ENCODE measurements at regions not wholly inside any gene's neighbourhood (a gene's known extent, or its start where the extent isn't known, plus 50 kb on each side); places are given as distances from the start of the nearest gene placed in this dataset.

GRCh38 chr20:58073945-58074856 lies 154.3 kb downstream of the ANKRD60 start:
- Mint-ChIP-seq H3K27me3 (peaks cover 39% of the 10 kb centered on the region), H3K9me3 (no peaks in the 10 kb centered on the region), H3K4me3 (no peak overlapping the region), H3K4me1 (ENCODE audit: unreplicated experiment) (no peaks in the 10 kb centered on the region), H3K27ac (no peak overlapping the region), H3K36me3 (no peaks in the 10 kb centered on the region)
- no peak for DNase-seq (ENCODE audit: extremely low spot score, unreplicated experiment)
- TF ChIP-seq CTCF (conservative IDR thresholded peaks at IDR 0.05): no peak

DNA sequence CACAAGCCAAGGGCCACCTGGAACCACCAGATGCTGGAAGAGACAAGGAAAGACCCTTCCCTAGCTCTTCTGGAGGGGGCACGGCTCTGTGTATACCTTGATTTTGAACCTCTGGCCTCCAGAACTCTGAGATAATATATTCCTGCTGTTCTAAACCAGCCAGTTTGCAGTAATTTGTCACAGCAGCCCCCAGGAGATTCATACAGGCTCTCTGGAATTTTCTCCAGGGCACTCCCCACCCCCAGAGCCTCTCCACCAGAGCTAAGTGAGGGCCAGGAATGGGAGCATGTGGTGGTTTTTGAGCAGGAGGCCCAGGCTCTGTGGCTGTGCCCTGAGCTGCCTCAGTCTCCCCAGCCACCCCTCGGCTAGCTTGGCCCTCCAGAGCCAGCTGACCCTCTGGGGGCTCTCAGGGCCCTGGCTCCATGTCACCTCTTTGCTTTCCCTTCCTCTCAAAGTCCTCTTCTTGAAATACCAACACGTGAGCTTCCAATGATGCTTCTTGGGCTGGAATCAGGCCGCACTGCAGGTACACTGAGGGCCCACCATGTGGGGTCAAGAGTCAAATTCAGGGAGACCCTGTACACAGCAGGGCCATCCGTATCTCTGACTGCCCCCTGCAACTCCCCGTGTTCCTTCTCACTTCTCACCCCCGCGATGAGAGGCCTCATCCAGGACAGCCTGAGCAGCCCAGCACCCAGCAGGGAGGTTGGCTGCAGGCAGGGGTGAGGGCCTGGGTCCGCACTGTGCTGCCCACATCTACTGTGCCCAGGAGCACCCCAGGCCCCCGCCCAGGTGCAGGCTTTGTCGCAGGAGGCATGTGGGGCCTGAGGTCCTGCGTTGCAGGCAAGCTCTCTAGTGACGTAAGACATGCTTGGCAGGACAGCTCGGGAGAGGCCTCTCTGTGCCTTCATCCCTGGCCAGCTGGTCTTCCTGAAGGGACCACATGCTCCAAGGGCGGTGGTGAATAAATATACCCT lies 155.5 kb downstream of the ANKRD60 start:
- Mint-ChIP-seq H3K4me1 (ENCODE audit: unreplicated experiment) (no peaks in the 10 kb centered on the region), H3K27ac (no peak overlapping the region), H3K4me3 (no peak overlapping the region), H3K27me3 (peaks cover 49% of the 10 kb centered on the region), H3K9me3 (no peaks in the 10 kb centered on the region), H3K36me3 (no peaks in the 10 kb centered on the region)
- no peak for DNase-seq (ENCODE audit: extremely low spot score, unreplicated experiment)
- TF ChIP-seq CTCF (conservative IDR thresholded peaks at IDR 0.05): no peak

GRCh38 chr20:58071991-58072390 lies 156.5 kb downstream of the ANKRD60 start:
- Mint-ChIP-seq H3K9me3 (no peaks in the 10 kb centered on the region), H3K27me3 (peaks cover 48% of the 10 kb centered on the region), H3K27ac (no peak overlapping the region), H3K4me3 (no peak overlapping the region), H3K36me3 (no peaks in the 10 kb centered on the region), H3K4me1 (ENCODE audit: unreplicated experiment) (no peaks in the 10 kb centered on the region)
- no peak for DNase-seq (ENCODE audit: extremely low spot score, unreplicated experiment)
- no peak for TF ChIP-seq CTCF (conservative IDR thresholded peaks at IDR 0.05)

DNA sequence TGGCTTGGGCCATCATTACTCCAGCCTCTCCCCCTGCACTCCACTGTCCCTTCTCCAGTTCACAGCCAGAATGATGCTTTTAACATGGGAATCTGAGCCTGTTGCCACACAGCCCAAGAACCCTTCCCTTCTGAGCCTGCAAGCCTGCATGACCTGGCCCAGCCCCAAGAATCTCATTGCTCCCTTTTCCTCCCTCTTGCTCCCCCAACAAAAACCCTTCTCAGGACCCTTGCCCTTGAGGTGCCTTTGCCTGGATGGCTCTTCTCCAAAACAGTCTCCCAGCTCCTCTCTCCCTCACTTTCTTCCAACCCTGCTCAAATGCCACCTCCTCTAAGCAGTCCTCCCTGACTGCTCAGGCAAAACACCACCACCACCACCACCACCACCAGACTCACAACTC lies 157.2 kb downstream of the ANKRD60 start:
- Mint-ChIP-seq H3K9me3 (no peaks in the 10 kb centered on the region), H3K27me3 (peaks cover 44% of the 10 kb centered on the region), H3K36me3 (no peaks in the 10 kb centered on the region), H3K4me3 (no peak overlapping the region), H3K4me1 (ENCODE audit: unreplicated experiment) (no peaks in the 10 kb centered on the region), H3K27ac (no peak overlapping the region)
- no peak for DNase-seq (ENCODE audit: extremely low spot score, unreplicated experiment)
- TF ChIP-seq CTCF (conservative IDR thresholded peaks at IDR 0.05): no peak

GRCh38 chr20:58070664-58071196 lies 157.7 kb downstream of the ANKRD60 start:
- Mint-ChIP-seq H3K36me3 (no peaks in the 10 kb centered on the region), H3K27me3 (peaks cover 44% of the 10 kb centered on the region), H3K4me3 (no peak overlapping the region), H3K27ac (no peak overlapping the region), H3K4me1 (ENCODE audit: unreplicated experiment) (no peaks in the 10 kb centered on the region), H3K9me3 (no peaks in the 10 kb centered on the region)
- no peak for DNase-seq (ENCODE audit: extremely low spot score, unreplicated experiment)
- TF ChIP-seq CTCF (conservative IDR thresholded peaks at IDR 0.05): no peak

All from type B pancreatic cell (in vitro differentiated cells).